ENCODE measurements at regions not wholly inside any gene's neighbourhood (a gene's known extent, or its start where the extent isn't known, plus 50 kb on each side); places are given as distances from the start of the nearest gene placed in this dataset.

GRCh38 chr7:15891151-15891881 is 204.8 kb upstream of the MEOX2 start:
- Histone ChIP-seq H3K4me2 (ENCODE audit: low read length, poor library complexity, severe bottlenecking) (no peak overlapping the region), H3K4ac (ENCODE audit: low read depth in 1 of 2, low read length in 2 of 2) (no peak overlapping the region), H3K14ac (ENCODE audit: low read length in 2 of 2) (no peak overlapping the region), H2BK12ac (ENCODE audit: low read length in 2 of 2) (no peak overlapping the region), H2BK15ac (ENCODE audit: low read depth, poor library complexity, severe bottlenecking) (no peak overlapping the region), H3K4me1 (ENCODE audit: control insufficient read depth, insufficient read depth, low read depth, low read length) (peaks cover 3% of the 10 kb centered on the region), H2BK5ac (ENCODE audit: low read depth, low read length, poor library complexity, severe bottlenecking) (no peak overlapping the region), H2BK120ac (ENCODE audit: low read depth, low read length) (no peak overlapping the region), H3K27me3 (ENCODE audit: control insufficient read depth in 1 of 2, insufficient read depth in 1 of 2, low read length in 2 of 2) (no peaks in the 10 kb centered on the region), H3K27ac (ENCODE audit: low read length, poor library complexity, severe bottlenecking) (peak overlapping the region; percentile 76), H3K79me1 (replicated peaks; ENCODE audit: low read length, poor library complexity, severe bottlenecking) (no peaks in the 10 kb centered on the region), H3K36me3 (ENCODE audit: control insufficient read depth in 1 of 2, insufficient read depth in 2 of 2, low read depth in 1 of 2, low read length in 2 of 2) (no peaks in the 10 kb centered on the region), H3K9me3 (ENCODE audit: control insufficient read depth, low read length) (no peaks in the 10 kb centered on the region), H3K9ac (ENCODE audit: low read length) (no peak overlapping the region), H4K91ac (ENCODE audit: low read length) (no peak overlapping the region), H3K18ac (ENCODE audit: low read depth in 1 of 2, low read length in 2 of 2) (no peak overlapping the region), H3K23ac (ENCODE audit: low read length in 2 of 2) (no peak overlapping the region), H2AFZ (ENCODE audit: low read depth, low read length) (no peak overlapping the region), H2AK5ac (ENCODE audit: low read length, severe bottlenecking) (no peak overlapping the region), H4K8ac (ENCODE audit: low read length) (no peak overlapping the region), H3K4me3 (ENCODE audit: insufficient read depth in 1 of 2, low read depth in 1 of 2, low read length in 2 of 2) (no peak overlapping the region)
- DNase-seq, result peak; percentile 17

GRCh38 chr7:15889507-15889906 is 203.0 kb upstream of the MEOX2 start:
- DNase-seq, result peak; percentile 13
- no peak overlapping the region for H3K23ac ChIP-seq (ENCODE audit: low read length in 2 of 2)
- H3K36me3 ChIP-seq (ENCODE audit: control insufficient read depth in 1 of 2, insufficient read depth in 2 of 2, low read depth in 1 of 2, low read length in 2 of 2), result no peaks in the 10 kb centered on the region
- H2BK120ac ChIP-seq (ENCODE audit: low read depth, low read length), result no peak overlapping the region
- no peak overlapping the region for H4K91ac ChIP-seq (ENCODE audit: low read length)
- no peak overlapping the region for H3K4me3 ChIP-seq (ENCODE audit: insufficient read depth in 1 of 2, low read depth in 1 of 2, low read length in 2 of 2)
- H3K4me2 ChIP-seq (ENCODE audit: low read length, poor library complexity, severe bottlenecking), result no peak overlapping the region
- no peaks in the 10 kb centered on the region for H3K79me1 ChIP-seq (replicated peaks; ENCODE audit: low read length, poor library complexity, severe bottlenecking)
- no peak overlapping the region for H3K14ac ChIP-seq (ENCODE audit: low read length in 2 of 2)
- 97% methylated on average over 3 of the region's 3 CpGs for WGBS
- peak overlapping the region in 1 of 2 experiments; percentile 37 for H3K18ac ChIP-seq (ENCODE audit: low read depth in 1 of 2, low read length in 2 of 2)
- no peaks in the 10 kb centered on the region for H3K9me3 ChIP-seq (ENCODE audit: control insufficient read depth, low read length)
- H3K27ac ChIP-seq (ENCODE audit: low read length, poor library complexity, severe bottlenecking), result no peak overlapping the region
- no peak overlapping the region for H2BK15ac ChIP-seq (ENCODE audit: low read depth, poor library complexity, severe bottlenecking)
- no peak overlapping the region for H2AFZ ChIP-seq (ENCODE audit: low read depth, low read length)
- H2AK5ac ChIP-seq (ENCODE audit: low read length, severe bottlenecking), result peak overlapping the region; percentile 37
- no peak overlapping the region for H3K4ac ChIP-seq (ENCODE audit: low read depth in 1 of 2, low read length in 2 of 2)
- H2BK12ac ChIP-seq (ENCODE audit: low read length in 2 of 2), result no peak overlapping the region
- H3K27me3 ChIP-seq (ENCODE audit: control insufficient read depth in 1 of 2, insufficient read depth in 1 of 2, low read length in 2 of 2), result no peaks in the 10 kb centered on the region
- peaks cover 3% of the 10 kb centered on the region for H3K4me1 ChIP-seq (ENCODE audit: control insufficient read depth, insufficient read depth, low read depth, low read length)
- H2BK5ac ChIP-seq (ENCODE audit: low read depth, low read length, poor library complexity, severe bottlenecking), result no peak overlapping the region
- no peak overlapping the region for H4K8ac ChIP-seq (ENCODE audit: low read length)
- H3K9ac ChIP-seq (ENCODE audit: low read length), result peak overlapping the region; percentile 8

GRCh38 chr7:15888090-15888489 is 201.6 kb upstream of the MEOX2 start:
- Histone ChIP-seq H2BK5ac (ENCODE audit: low read depth, low read length, poor library complexity, severe bottlenecking) (no peak overlapping the region), H2AK5ac (ENCODE audit: low read length, severe bottlenecking) (no peak overlapping the region), H3K14ac (ENCODE audit: low read length in 2 of 2) (no peak overlapping the region), H3K4me3 (ENCODE audit: insufficient read depth in 1 of 2, low read depth in 1 of 2, low read length in 2 of 2) (no peak overlapping the region), H3K27me3 (ENCODE audit: control insufficient read depth in 1 of 2, insufficient read depth in 1 of 2, low read length in 2 of 2) (no peaks in the 10 kb centered on the region), H4K91ac (ENCODE audit: low read length) (no peak overlapping the region), H2BK12ac (ENCODE audit: low read length in 2 of 2) (no peak overlapping the region), H4K8ac (ENCODE audit: low read length) (no peak overlapping the region), H3K4me1 (ENCODE audit: control insufficient read depth, insufficient read depth, low read depth, low read length) (peaks cover 3% of the 10 kb centered on the region), H2AFZ (ENCODE audit: low read depth, low read length) (no peak overlapping the region), H2BK120ac (ENCODE audit: low read depth, low read length) (no peak overlapping the region), H3K79me1 (replicated peaks; ENCODE audit: low read length, poor library complexity, severe bottlenecking) (no peaks in the 10 kb centered on the region), H3K36me3 (ENCODE audit: control insufficient read depth in 1 of 2, insufficient read depth in 2 of 2, low read depth in 1 of 2, low read length in 2 of 2) (no peaks in the 10 kb centered on the region), H3K23ac (ENCODE audit: low read length in 2 of 2) (no peak overlapping the region), H2BK15ac (ENCODE audit: low read depth, poor library complexity, severe bottlenecking) (no peak overlapping the region), H3K27ac (ENCODE audit: low read length, poor library complexity, severe bottlenecking) (no peak overlapping the region), H3K9ac (ENCODE audit: low read length) (no peak overlapping the region), H3K18ac (ENCODE audit: low read depth in 1 of 2, low read length in 2 of 2) (no peak overlapping the region), H3K9me3 (ENCODE audit: control insufficient read depth, low read length) (no peaks in the 10 kb centered on the region), H3K4ac (ENCODE audit: low read depth in 1 of 2, low read length in 2 of 2) (no peak overlapping the region), H3K4me2 (ENCODE audit: low read length, poor library complexity, severe bottlenecking) (no peak overlapping the region)
- no peak for DNase-seq
- 100% methylated on average over 1 of the region's 1 CpG for WGBS

- Histone ChIP-seq H3K4me3 (ENCODE audit: insufficient read depth in 1 of 2, low read depth in 1 of 2, low read length in 2 of 2) (no peak overlapping the region), H3K14ac (ENCODE audit: low read length in 2 of 2) (no peak overlapping the region), H3K23ac (ENCODE audit: low read length in 2 of 2) (no peak overlapping the region), H2BK5ac (ENCODE audit: low read depth, low read length, poor library complexity, severe bottlenecking) (no peak overlapping the region), H3K9ac (ENCODE audit: low read length) (no peak overlapping the region), H3K27ac (ENCODE audit: low read length, poor library complexity, severe bottlenecking) (no peak overlapping the region), H3K4me2 (ENCODE audit: low read length, poor library complexity, severe bottlenecking) (no peak overlapping the region), H4K8ac (ENCODE audit: low read length) (no peak overlapping the region), H2BK120ac (ENCODE audit: low read depth, low read length) (no peak overlapping the region), H2AFZ (ENCODE audit: low read depth, low read length) (no peak overlapping the region), H2AK5ac (ENCODE audit: low read length, severe bottlenecking) (no peak overlapping the region), H3K9me3 (ENCODE audit: control insufficient read depth, low read length) (no peaks in the 10 kb centered on the region), H3K79me1 (replicated peaks; ENCODE audit: low read length, poor library complexity, severe bottlenecking) (no peaks in the 10 kb centered on the region), H3K18ac (ENCODE audit: low read depth in 1 of 2, low read length in 2 of 2) (no peak overlapping the region), H2BK15ac (ENCODE audit: low read depth, poor library complexity, severe bottlenecking) (no peak overlapping the region), H3K4ac (ENCODE audit: low read depth in 1 of 2, low read length in 2 of 2) (no peak overlapping the region), H2BK12ac (ENCODE audit: low read length in 2 of 2) (no peak overlapping the region), H3K27me3 (ENCODE audit: control insufficient read depth in 1 of 2, insufficient read depth in 1 of 2, low read length in 2 of 2) (no peaks in the 10 kb centered on the region), H3K4me1 (ENCODE audit: control insufficient read depth, insufficient read depth, low read depth, low read length) (peaks cover 1% of the 10 kb centered on the region), H4K91ac (ENCODE audit: low read length) (no peak overlapping the region), H3K36me3 (ENCODE audit: control insufficient read depth in 1 of 2, insufficient read depth in 2 of 2, low read depth in 1 of 2, low read length in 2 of 2) (no peaks in the 10 kb centered on the region)
- WGBS, result no CpG with 5 or more reads among the region's 1 CpG
- DNase-seq, result no peak
Observed at GRCh38 chr7:15886626-15887025, 200.1 kb upstream of the MEOX2 start.

Data from mesenchymal stem cell (in vitro differentiated cells and primary cell).